GM12878 (cell line): ENCODE measurements at regions not wholly inside any gene's neighbourhood (a gene's known extent, or its start where the extent isn't known, plus 50 kb on each side); places are given as distances from the start of the nearest gene placed in this dataset.

Experiments used
- ZZZ3 ChIP-seq: IDR thresholded peaks from 2 replicates; pipeline ENCODE4 v1.6.1; 2011; ENCODE audit warnings: low read depth; ENCODE audit not compliant: control insufficient read depth, insufficient read length
- TF ChIP-seq, protein P1 (sequence below): fragments of 450-650 bp; formaldehyde crosslinking; IDR thresholded peaks from 2 replicates; pipeline ENCODE4 v1.5.0; 2022; ENCODE audit warnings: mild to moderate bottlenecking, missing genetic modification characterization
- TF ChIP-seq, protein P2 (sequence below): IDR thresholded peaks from 2 replicates; pipeline ENCODE4 v1.6.1; 2012; ENCODE audit warnings: improper control_type of control experiment, low read depth, low read length; ENCODE audit not compliant: insufficient replicate concordance
- TF ChIP-seq, protein P3 (sequence below): fragments of 450-650 bp; IDR thresholded peaks from 2 replicates; pipeline ENCODE4 v1.6.1; 2017; ENCODE audit warnings: mild to moderate bottlenecking, moderate library complexity

DNA sequence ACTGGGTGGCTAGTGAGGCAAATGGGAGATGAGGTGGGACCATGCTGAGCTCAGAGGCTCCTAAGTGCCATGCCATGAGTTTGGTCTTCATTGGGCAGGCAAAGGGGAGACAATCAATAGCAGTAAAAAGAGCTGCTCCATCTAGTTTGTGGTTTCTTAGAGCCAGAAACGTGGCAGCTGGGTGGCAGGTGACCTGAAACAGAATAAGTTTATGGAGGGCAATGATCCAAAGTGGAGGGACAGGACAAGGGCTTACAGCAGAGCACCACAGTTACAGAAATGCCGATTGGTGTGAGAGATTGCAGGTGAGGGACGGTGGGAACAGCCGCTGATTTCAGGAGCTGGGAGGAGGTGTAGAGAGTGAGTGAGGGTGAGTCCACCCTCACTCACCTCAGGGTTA, 237.0 kb downstream of the LPIN1 start (continued):
- TF ChIP-seq, protein P1, sequence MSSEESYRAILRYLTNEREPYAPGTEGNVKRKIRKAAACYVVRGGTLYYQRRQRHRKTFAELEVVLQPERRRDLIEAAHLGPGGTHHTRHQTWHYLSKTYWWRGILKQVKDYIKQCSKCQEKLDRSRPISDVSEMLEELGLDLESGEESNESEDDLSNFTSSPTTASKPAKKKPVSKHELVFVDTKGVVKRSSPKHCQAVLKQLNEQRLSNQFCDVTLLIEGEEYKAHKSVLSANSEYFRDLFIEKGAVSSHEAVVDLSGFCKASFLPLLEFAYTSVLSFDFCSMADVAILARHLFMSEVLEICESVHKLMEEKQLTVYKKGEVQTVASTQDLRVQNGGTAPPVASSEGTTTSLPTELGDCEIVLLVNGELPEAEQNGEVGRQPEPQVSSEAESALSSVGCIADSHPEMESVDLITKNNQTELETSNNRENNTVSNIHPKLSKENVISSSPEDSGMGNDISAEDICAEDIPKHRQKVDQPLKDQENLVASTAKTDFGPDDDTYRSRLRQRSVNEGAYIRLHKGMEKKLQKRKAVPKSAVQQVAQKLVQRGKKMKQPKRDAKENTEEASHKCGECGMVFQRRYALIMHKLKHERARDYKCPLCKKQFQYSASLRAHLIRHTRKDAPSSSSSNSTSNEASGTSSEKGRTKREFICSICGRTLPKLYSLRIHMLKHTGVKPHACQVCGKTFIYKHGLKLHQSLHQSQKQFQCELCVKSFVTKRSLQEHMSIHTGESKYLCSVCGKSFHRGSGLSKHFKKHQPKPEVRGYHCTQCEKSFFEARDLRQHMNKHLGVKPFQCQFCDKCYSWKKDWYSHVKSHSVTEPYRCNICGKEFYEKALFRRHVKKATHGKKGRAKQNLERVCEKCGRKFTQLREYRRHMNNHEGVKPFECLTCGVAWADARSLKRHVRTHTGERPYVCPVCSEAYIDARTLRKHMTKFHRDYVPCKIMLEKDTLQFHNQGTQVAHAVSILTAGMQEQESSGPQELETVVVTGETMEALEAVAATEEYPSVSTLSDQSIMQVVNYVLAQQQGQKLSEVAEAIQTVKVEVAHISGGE (CRISPR knock-in tag): no peak
- TF ChIP-seq, protein P2, sequence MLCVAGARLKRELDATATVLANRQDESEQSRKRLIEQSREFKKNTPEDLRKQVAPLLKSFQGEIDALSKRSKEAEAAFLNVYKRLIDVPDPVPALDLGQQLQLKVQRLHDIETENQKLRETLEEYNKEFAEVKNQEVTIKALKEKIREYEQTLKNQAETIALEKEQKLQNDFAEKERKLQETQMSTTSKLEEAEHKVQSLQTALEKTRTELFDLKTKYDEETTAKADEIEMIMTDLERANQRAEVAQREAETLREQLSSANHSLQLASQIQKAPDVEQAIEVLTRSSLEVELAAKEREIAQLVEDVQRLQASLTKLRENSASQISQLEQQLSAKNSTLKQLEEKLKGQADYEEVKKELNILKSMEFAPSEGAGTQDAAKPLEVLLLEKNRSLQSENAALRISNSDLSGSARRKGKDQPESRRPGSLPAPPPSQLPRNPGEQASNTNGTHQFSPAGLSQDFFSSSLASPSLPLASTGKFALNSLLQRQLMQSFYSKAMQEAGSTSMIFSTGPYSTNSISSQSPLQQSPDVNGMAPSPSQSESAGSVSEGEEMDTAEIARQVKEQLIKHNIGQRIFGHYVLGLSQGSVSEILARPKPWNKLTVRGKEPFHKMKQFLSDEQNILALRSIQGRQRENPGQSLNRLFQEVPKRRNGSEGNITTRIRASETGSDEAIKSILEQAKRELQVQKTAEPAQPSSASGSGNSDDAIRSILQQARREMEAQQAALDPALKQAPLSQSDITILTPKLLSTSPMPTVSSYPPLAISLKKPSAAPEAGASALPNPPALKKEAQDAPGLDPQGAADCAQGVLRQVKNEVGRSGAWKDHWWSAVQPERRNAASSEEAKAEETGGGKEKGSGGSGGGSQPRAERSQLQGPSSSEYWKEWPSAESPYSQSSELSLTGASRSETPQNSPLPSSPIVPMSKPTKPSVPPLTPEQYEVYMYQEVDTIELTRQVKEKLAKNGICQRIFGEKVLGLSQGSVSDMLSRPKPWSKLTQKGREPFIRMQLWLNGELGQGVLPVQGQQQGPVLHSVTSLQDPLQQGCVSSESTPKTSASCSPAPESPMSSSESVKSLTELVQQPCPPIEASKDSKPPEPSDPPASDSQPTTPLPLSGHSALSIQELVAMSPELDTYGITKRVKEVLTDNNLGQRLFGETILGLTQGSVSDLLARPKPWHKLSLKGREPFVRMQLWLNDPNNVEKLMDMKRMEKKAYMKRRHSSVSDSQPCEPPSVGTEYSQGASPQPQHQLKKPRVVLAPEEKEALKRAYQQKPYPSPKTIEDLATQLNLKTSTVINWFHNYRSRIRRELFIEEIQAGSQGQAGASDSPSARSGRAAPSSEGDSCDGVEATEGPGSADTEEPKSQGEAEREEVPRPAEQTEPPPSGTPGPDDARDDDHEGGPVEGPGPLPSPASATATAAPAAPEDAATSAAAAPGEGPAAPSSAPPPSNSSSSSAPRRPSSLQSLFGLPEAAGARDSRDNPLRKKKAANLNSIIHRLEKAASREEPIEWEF: no peak
- TF ChIP-seq, protein P3, sequence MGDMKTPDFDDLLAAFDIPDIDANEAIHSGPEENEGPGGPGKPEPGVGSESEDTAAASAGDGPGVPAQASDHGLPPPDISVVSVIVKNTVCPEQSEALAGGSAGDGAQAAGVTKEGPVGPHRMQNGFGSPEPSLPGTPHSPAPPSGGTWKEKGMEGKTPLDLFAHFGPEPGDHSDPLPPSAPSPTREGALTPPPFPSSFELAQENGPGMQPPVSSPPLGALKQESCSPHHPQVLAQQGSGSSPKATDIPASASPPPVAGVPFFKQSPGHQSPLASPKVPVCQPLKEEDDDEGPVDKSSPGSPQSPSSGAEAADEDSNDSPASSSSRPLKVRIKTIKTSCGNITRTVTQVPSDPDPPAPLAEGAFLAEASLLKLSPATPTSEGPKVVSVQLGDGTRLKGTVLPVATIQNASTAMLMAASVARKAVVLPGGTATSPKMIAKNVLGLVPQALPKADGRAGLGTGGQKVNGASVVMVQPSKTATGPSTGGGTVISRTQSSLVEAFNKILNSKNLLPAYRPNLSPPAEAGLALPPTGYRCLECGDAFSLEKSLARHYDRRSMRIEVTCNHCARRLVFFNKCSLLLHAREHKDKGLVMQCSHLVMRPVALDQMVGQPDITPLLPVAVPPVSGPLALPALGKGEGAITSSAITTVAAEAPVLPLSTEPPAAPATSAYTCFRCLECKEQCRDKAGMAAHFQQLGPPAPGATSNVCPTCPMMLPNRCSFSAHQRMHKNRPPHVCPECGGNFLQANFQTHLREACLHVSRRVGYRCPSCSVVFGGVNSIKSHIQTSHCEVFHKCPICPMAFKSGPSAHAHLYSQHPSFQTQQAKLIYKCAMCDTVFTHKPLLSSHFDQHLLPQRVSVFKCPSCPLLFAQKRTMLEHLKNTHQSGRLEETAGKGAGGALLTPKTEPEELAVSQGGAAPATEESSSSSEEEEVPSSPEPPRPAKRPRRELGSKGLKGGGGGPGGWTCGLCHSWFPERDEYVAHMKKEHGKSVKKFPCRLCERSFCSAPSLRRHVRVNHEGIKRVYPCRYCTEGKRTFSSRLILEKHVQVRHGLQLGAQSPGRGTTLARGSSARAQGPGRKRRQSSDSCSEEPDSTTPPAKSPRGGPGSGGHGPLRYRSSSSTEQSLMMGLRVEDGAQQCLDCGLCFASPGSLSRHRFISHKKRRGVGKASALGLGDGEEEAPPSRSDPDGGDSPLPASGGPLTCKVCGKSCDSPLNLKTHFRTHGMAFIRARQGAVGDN: no peak
- no peak for TF ChIP-seq ZZZ3
- TF ChIP-seq, all 136 proteins: peak for 0
